ENCODE measurements at regions not wholly inside any gene's neighbourhood (a gene's known extent, or its start where the extent isn't known, plus 50 kb on each side); places are given as distances from the start of the nearest gene placed in this dataset.

GRCh38 chr11:120022617-120023016, 115.3 kb downstream of the TRIM29 start:
- no peak for FAIRE-seq
- no peak for DNase-seq (ENCODE audit: low read depth)
- Histone ChIP-seq H3K4me3 (ENCODE audit: insufficient read depth, low read depth, low read length) (no peak overlapping the region), H3K79me2 (ENCODE audit: insufficient read depth, low read length) (no peaks in the 10 kb centered on the region), H3K4me2 (ENCODE audit: low read length) (no peak overlapping the region), H3K27me3 (ENCODE audit: insufficient read depth, low read length) (peaks cover 15% of the 10 kb centered on the region), H3K9ac (ENCODE audit: low read length) (no peak overlapping the region), H4K20me1 (ENCODE audit: insufficient read depth, low read length) (no peaks in the 10 kb centered on the region), H2AFZ (ENCODE audit: low read depth, low read length) (no peak overlapping the region), H3K4me1 (ENCODE audit: insufficient read depth, low read length) (no peaks in the 10 kb centered on the region), H3K9me3 (ENCODE audit: insufficient read depth, low read depth, low read length) (no peaks in the 10 kb centered on the region), H3K36me3 (ENCODE audit: insufficient read depth, low read length) (no peaks in the 10 kb centered on the region), H3K27ac (ENCODE audit: low read depth, low read length) (no peak overlapping the region)
- H3K9me3 Mint-ChIP-seq (ENCODE audit: unreplicated experiment) = peaks cover 11% of the 10 kb centered on the region
- TF ChIP-seq, protein P1, sequence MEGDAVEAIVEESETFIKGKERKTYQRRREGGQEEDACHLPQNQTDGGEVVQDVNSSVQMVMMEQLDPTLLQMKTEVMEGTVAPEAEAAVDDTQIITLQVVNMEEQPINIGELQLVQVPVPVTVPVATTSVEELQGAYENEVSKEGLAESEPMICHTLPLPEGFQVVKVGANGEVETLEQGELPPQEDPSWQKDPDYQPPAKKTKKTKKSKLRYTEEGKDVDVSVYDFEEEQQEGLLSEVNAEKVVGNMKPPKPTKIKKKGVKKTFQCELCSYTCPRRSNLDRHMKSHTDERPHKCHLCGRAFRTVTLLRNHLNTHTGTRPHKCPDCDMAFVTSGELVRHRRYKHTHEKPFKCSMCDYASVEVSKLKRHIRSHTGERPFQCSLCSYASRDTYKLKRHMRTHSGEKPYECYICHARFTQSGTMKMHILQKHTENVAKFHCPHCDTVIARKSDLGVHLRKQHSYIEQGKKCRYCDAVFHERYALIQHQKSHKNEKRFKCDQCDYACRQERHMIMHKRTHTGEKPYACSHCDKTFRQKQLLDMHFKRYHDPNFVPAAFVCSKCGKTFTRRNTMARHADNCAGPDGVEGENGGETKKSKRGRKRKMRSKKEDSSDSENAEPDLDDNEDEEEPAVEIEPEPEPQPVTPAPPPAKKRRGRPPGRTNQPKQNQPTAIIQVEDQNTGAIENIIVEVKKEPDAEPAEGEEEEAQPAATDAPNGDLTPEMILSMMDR (IDR thresholded peaks at IDR 0.05; ENCODE audit: insufficient read depth, low read depth, low read length) = no peak
- no peak for TF ChIP-seq EZH2 (IDR thresholded peaks at IDR 0.05; ENCODE audit: insufficient read depth, low read length)
- no peak overlapping the region for H3K27ac Mint-ChIP-seq (ENCODE audit: unreplicated experiment)
- H3K4me1 Mint-ChIP-seq (ENCODE audit: low read depth, unreplicated experiment) = peaks cover 10% of the 10 kb centered on the region
- no peak overlapping the region for H3K4me3 Mint-ChIP-seq (ENCODE audit: unreplicated experiment)
- peaks cover 1% of the 10 kb centered on the region for H3K36me3 Mint-ChIP-seq (ENCODE audit: low read depth, unreplicated experiment)
- H3K27me3 Mint-ChIP-seq (ENCODE audit: low read depth, unreplicated experiment) = peaks cover 33% of the 10 kb centered on the region

DNA sequence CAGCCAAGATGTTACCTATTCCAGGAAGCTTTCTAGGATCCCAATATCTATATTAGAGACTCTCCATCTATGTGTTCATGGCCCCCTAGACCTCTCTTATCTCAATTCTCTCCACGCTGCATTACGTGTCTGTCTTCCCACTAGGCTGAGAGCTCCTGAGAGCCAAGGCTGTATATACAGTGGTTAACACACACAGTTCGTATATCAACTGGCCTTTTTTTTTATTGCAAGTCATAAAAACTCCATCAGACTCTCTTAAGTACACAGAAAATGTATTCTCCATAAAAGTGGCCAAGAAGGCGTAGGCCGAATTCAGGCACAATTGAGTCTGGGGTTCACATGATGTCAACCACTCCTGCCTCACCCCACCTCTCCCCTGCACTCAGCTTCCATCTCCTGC, 115.9 kb downstream of the TRIM29 start:
- no peaks in the 10 kb centered on the region for H3K4me1 ChIP-seq (ENCODE audit: insufficient read depth, low read length)
- no peak overlapping the region for H3K4me3 ChIP-seq (ENCODE audit: insufficient read depth, low read depth, low read length)
- H3K9ac ChIP-seq (ENCODE audit: low read length) = no peak overlapping the region
- Mint-ChIP-seq H3K27me3 (ENCODE audit: low read depth, unreplicated experiment) (peaks cover 36% of the 10 kb centered on the region), H3K4me3 (ENCODE audit: unreplicated experiment) (no peak overlapping the region), H3K36me3 (ENCODE audit: low read depth, unreplicated experiment) (peaks cover 1% of the 10 kb centered on the region), H3K9me3 (ENCODE audit: unreplicated experiment) (peaks cover 9% of the 10 kb centered on the region), H3K4me1 (ENCODE audit: low read depth, unreplicated experiment) (peaks cover 8% of the 10 kb centered on the region), H3K27ac (ENCODE audit: unreplicated experiment) (no peak overlapping the region)
- no peaks in the 10 kb centered on the region for H3K36me3 ChIP-seq (ENCODE audit: insufficient read depth, low read length)
- DNase-seq (ENCODE audit: low read depth) (no peak), FAIRE-seq (no peak)
- no peaks in the 10 kb centered on the region for H4K20me1 ChIP-seq (ENCODE audit: insufficient read depth, low read length)
- no peaks in the 10 kb centered on the region for H3K79me2 ChIP-seq (ENCODE audit: insufficient read depth, low read length)
- H3K27ac ChIP-seq (ENCODE audit: low read depth, low read length) = no peak overlapping the region
- TF ChIP-seq EZH2 (IDR thresholded peaks at IDR 0.05; ENCODE audit: insufficient read depth, low read length) = no peak
- TF ChIP-seq, protein P1 (IDR thresholded peaks at IDR 0.05; ENCODE audit: insufficient read depth, low read depth, low read length) = no peak
- H3K27me3 ChIP-seq (ENCODE audit: insufficient read depth, low read length) = peaks cover 19% of the 10 kb centered on the region
- no peak overlapping the region for H2AFZ ChIP-seq (ENCODE audit: low read depth, low read length)
- no peaks in the 10 kb centered on the region for H3K9me3 ChIP-seq (ENCODE audit: insufficient read depth, low read depth, low read length)
- H3K4me2 ChIP-seq (ENCODE audit: low read length) = no peak overlapping the region

- DNase-seq (ENCODE audit: low read depth) = no peak
- TF ChIP-seq EZH2 (IDR thresholded peaks at IDR 0.05; ENCODE audit: insufficient read depth, low read length) = no peak
- TF ChIP-seq, protein P1 (IDR thresholded peaks at IDR 0.05; ENCODE audit: insufficient read depth, low read depth, low read length) = no peak
- Mint-ChIP-seq H3K4me1 (ENCODE audit: low read depth, unreplicated experiment) (peaks cover 8% of the 10 kb centered on the region), H3K36me3 (ENCODE audit: low read depth, unreplicated experiment) (no peaks in the 10 kb centered on the region), H3K4me3 (ENCODE audit: unreplicated experiment) (no peak overlapping the region), H3K27ac (ENCODE audit: unreplicated experiment) (no peak overlapping the region), H3K27me3 (ENCODE audit: low read depth, unreplicated experiment) (peaks cover 41% of the 10 kb centered on the region), H3K9me3 (ENCODE audit: unreplicated experiment) (peaks cover 9% of the 10 kb centered on the region)
- Histone ChIP-seq H3K4me3 (ENCODE audit: insufficient read depth, low read depth, low read length) (no peak overlapping the region), H3K9me3 (ENCODE audit: insufficient read depth, low read depth, low read length) (no peaks in the 10 kb centered on the region), H3K36me3 (ENCODE audit: insufficient read depth, low read length) (no peaks in the 10 kb centered on the region), H3K27me3 (ENCODE audit: insufficient read depth, low read length) (peaks cover 19% of the 10 kb centered on the region), H3K9ac (ENCODE audit: low read length) (no peak overlapping the region), H3K79me2 (ENCODE audit: insufficient read depth, low read length) (no peaks in the 10 kb centered on the region), H3K4me1 (ENCODE audit: insufficient read depth, low read length) (no peaks in the 10 kb centered on the region), H4K20me1 (ENCODE audit: insufficient read depth, low read length) (no peaks in the 10 kb centered on the region), H3K27ac (ENCODE audit: low read depth, low read length) (no peak overlapping the region), H3K4me2 (ENCODE audit: low read length) (no peak overlapping the region), H2AFZ (ENCODE audit: low read depth, low read length) (no peak overlapping the region)
- FAIRE-seq = no peak
Measured at GRCh38 chr11:120021391-120021953, 116.4 kb downstream of the TRIM29 start.

All from astrocyte (in vitro differentiated cells and primary cell).